NCI-H1092 treated with DMSO at 0.1 percent for 48 hours (cell line): ENCODE measurements at regions not wholly inside any gene's neighbourhood (a gene's known extent, or its start where the extent isn't known, plus 50 kb on each side); places are given as distances from the start of the nearest gene placed in this dataset.

Source experiments
- DNase-seq: peaks from one replicate; lab custom pipeline; 2025; lab: John Stamatoyannopoulos, UW

- no peak for DNase-seq
Measured at GRCh38 chr4:126776361-126776760, 856.4 kb upstream of the INTU start.

GRCh38 chr4:126777649-126778048, 855.1 kb upstream of the INTU start:
- no peak for DNase-seq

GRCh38 chr4:126778348-126778747, 854.4 kb upstream of the INTU start:
- DNase-seq = no peak

- DNase-seq = no peak
Measured at GRCh38 chr4:126779001-126779400, 853.8 kb upstream of the INTU start.

- DNase-seq = no peak
Measured at GRCh38 chr4:126779436-126780166, 853.2 kb upstream of the INTU start.

- no peak for DNase-seq
Measured at GRCh38 chr4:126783191-126783590, 849.6 kb upstream of the INTU start.

- no peak for DNase-seq
Measured at GRCh38 chr4:126784966-126785580, 847.7 kb upstream of the INTU start.

- DNase-seq = no peak
Measured at GRCh38 chr4:126790633-126791032, 842.1 kb upstream of the INTU start.

- DNase-seq = no peak
Measured at GRCh38 chr4:126794363-126794762, 838.4 kb upstream of the INTU start.

- no peak for DNase-seq
Measured at GRCh38 chr4:126798214-126798613, 834.5 kb upstream of the INTU start.

- no peak for DNase-seq
Measured at GRCh38 chr4:126799416-126799815, 833.3 kb upstream of the INTU start.

GRCh38 chr4:126799971-126800574, 832.7 kb upstream of the INTU start:
- peak; percentile 15 for DNase-seq

GRCh38 chr4:126800575-126801141, 832.1 kb upstream of the INTU start:
- no peak for DNase-seq

- no peak for DNase-seq
Measured at GRCh38 chr4:126807132-126807531, 825.6 kb upstream of the INTU start.

GRCh38 chr4:126812076-126812475, 820.7 kb upstream of the INTU start:
- DNase-seq = no peak

GRCh38 chr4:126820631-126821030, 812.1 kb upstream of the INTU start:
- no peak for DNase-seq

- no peak for DNase-seq
Measured at GRCh38 chr4:126821152-126821551, 811.6 kb upstream of the INTU start.

- no peak for DNase-seq
Measured at GRCh38 chr4:126825083-126825482, 807.7 kb upstream of the INTU start.

GRCh38 chr4:126827669-126828068, 805.1 kb upstream of the INTU start:
- DNase-seq = no peak

- DNase-seq = no peak
Measured at GRCh38 chr4:126834854-126835253, 797.9 kb upstream of the INTU start.

- DNase-seq = no peak
Measured at GRCh38 chr4:126838941-126839679, 793.6 kb upstream of the INTU start.

GRCh38 chr4:126843492-126844067, 789.2 kb upstream of the INTU start:
- DNase-seq = no peak
